ENCODE measurements at regions not wholly inside any gene's neighbourhood (a gene's known extent, or its start where the extent isn't known, plus 50 kb on each side); places are given as distances from the start of the nearest gene placed in this dataset.
A peak's percentile ranks its signal among the peaks of the same experiment; 100 is the strongest.

GRCh38 chr3:141669434-141669833 is 68.7 kb upstream of the RNF7 start:
- DNase-seq = no peak

- no peak for DNase-seq
These were observed 60.4 kb upstream of the RNF7 start for GRCh38 chr3:141677701-141678100.

- peak; percentile 20 to 62 for DNase-seq
These were observed 57.3 kb upstream of the RNF7 start for GRCh38 chr3:141680620-141681389.

- DNase-seq = no peak
These were observed 56.7 kb upstream of the RNF7 start for GRCh38 chr3:141681390-141681780.

- DNase-seq = no peak
These were observed 56.1 kb upstream of the RNF7 start for GRCh38 chr3:141682007-141682406.

GRCh38 chr3:141682921-141683320 is 55.2 kb upstream of the RNF7 start:
- DNase-seq = no peak

GRCh38 chr3:141684758-141685157 is 53.3 kb upstream of the RNF7 start:
- DNase-seq = no peak

- peak; percentile 28 to 80 for DNase-seq
These were observed 51.4 kb upstream of the RNF7 start for GRCh38 chr3:141686466-141687291.

Data from SW 1271 (cell line).